ACC112 (cell line): ENCODE measurements at regions not wholly inside any gene's neighbourhood (a gene's known extent, or its start where the extent isn't known, plus 50 kb on each side); places are given as distances from the start of the nearest gene placed in this dataset.

ENCODE experiments used
- H2AFZ ChIP-seq: fragments of 200-600 bp; sonication (generic); one replicate; pipeline ENCODE4 v1.6.0; 2017; ENCODE audit warnings: antibody characterized with exemption, low read length; ENCODE audit not compliant: unreplicated experiment
- H3K27ac ChIP-seq: fragments of 200-600 bp; sonication (generic); 2 replicates; pipeline ENCODE4 v1.5.1; 2014; ENCODE audit warnings: low read depth, mild to moderate bottlenecking, antibody characterized with exemption, low read length, moderate library complexity
- H3K27me3 ChIP-seq: fragments of 200-600 bp; sonication (generic); 2 replicates; pipeline ENCODE4 v1.6.1; 2014; ENCODE audit warnings: mild to moderate bottlenecking, antibody characterized with exemption, low read length, moderate library complexity, mixed read lengths; ENCODE audit not compliant: insufficient read depth
- H3K36me3 ChIP-seq: fragments of 200-600 bp; sonication (generic); 2 replicates; pipeline ENCODE4 v1.6.1; 2016; ENCODE audit warnings: mild to moderate bottlenecking, antibody characterized with exemption, low read length, moderate library complexity, mixed read lengths; ENCODE audit not compliant: insufficient read depth
- H3K4me1 ChIP-seq: fragments of 200-600 bp; sonication (generic); one replicate; pipeline ENCODE4 v1.6.1; 2016; ENCODE audit warnings: low read length, mixed read lengths; ENCODE audit not compliant: insufficient read depth, unreplicated experiment, control insufficient read depth
- H3K4me3 ChIP-seq: fragments of 200-600 bp; sonication (generic); 2 replicates; pipeline ENCODE4 v1.5.1; 2014; ENCODE audit warnings: mild to moderate bottlenecking, low read depth, low read length
- H3K79me2 ChIP-seq: fragments of 200-600 bp; sonication (generic); one replicate; pipeline ENCODE4 v1.6.0; 2016; ENCODE audit warnings: low read length; ENCODE audit not compliant: control insufficient read depth, unreplicated experiment, insufficient read depth

GRCh38 chr15:69658411-69658945, 205.9 kb downstream of the RPLP1 start:
- H3K4me1 ChIP-seq = no peaks in the 10 kb centered on the region
- no peaks in the 10 kb centered on the region for H3K79me2 ChIP-seq
- H3K27me3 ChIP-seq = peaks cover 63% of the 10 kb centered on the region

GRCh38 chr15:69659454-69660050, 206.9 kb downstream of the RPLP1 start:
- no peaks in the 10 kb centered on the region for H3K36me3 ChIP-seq
- H3K4me3 ChIP-seq = no peak overlapping the region
- no peak overlapping the region for H2AFZ ChIP-seq
- no peaks in the 10 kb centered on the region for H3K4me1 ChIP-seq
- peaks cover 53% of the 10 kb centered on the region for H3K27me3 ChIP-seq
- H3K79me2 ChIP-seq = no peaks in the 10 kb centered on the region
- no peak overlapping the region for H3K27ac ChIP-seq

More at GRCh38 chr15:69658411-69658945, 205.9 kb downstream of the RPLP1 start:
- Histone ChIP-seq H2AFZ (no peak overlapping the region), H3K36me3 (no peaks in the 10 kb centered on the region), H3K4me3 (no peak overlapping the region), H3K27ac (no peak overlapping the region)

DNA sequence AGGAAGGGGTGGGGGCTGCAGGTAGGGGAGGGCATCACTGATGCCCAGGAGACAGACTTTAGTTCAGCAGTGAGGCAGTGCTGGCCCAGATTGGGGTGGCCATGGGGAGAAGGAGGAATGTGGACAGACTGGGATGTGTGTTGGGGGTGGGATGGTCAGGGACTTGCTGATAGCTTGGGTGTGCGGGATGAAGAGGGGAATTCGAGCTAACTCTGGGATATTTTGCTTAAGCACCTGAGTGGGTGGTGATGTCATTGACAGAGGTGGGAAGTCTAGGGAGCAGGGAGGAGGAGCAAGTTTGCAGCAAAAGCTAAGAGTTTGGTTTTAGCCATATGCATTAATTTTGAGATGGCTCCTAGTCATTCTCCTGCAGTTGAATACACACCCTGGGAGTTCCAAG, 207.5 kb downstream of the RPLP1 start:
- H3K27me3 ChIP-seq = peaks cover 53% of the 10 kb centered on the region
- no peaks in the 10 kb centered on the region for H3K36me3 ChIP-seq
- no peak overlapping the region for H3K4me3 ChIP-seq
- H3K4me1 ChIP-seq = no peaks in the 10 kb centered on the region
- H2AFZ ChIP-seq = no peak overlapping the region
- no peaks in the 10 kb centered on the region for H3K79me2 ChIP-seq
- H3K27ac ChIP-seq = no peak overlapping the region

DNA sequence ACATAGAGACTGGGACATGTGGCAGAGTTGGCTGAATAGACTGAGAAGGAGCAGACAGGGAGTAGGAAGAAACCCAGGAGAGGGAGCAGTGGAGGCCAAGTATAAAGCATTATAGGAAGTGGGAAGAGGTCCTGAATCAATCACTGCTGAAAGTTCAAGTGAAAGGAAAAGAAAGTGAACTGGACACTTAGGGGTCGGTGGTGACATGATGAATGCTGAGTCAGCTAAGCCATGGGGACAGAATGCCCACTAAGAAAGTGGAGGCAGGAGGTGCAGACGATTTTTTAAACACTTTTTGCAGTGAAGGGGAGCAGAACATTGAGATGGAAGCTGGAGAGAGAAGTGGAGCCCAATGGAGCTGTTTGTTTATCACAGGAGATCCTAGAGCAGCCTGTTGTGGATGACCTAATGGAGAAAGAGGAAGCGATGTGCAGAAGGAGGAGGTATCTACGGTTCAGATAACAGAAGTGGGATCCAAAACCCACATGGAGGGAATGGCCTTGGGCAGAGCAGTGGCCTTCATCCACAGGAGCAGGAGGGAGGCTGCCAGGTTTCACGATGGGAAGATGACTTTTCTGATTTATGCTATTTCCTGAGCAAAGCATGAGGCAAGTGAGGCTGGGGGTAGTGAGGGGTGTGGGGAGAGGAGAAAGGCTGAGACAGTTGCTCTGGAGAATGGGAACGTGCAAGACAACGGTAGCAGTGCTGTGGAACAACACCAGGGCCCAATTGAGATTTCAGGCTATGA, 208.2 kb downstream of the RPLP1 start:
- H3K79me2 ChIP-seq = no peaks in the 10 kb centered on the region
- no peak overlapping the region for H3K27ac ChIP-seq
- H3K36me3 ChIP-seq = no peaks in the 10 kb centered on the region
- no peaks in the 10 kb centered on the region for H3K4me1 ChIP-seq
- H2AFZ ChIP-seq = no peak overlapping the region
- no peak overlapping the region for H3K4me3 ChIP-seq
- peaks cover 54% of the 10 kb centered on the region for H3K27me3 ChIP-seq

GRCh38 chr15:69661446-69661845, 208.8 kb downstream of the RPLP1 start:
- H3K79me2 ChIP-seq = no peaks in the 10 kb centered on the region
- no peaks in the 10 kb centered on the region for H3K36me3 ChIP-seq
- H3K27ac ChIP-seq = no peak overlapping the region
- no peak overlapping the region for H2AFZ ChIP-seq
- peaks cover 51% of the 10 kb centered on the region for H3K27me3 ChIP-seq
- H3K4me3 ChIP-seq = no peak overlapping the region
- H3K4me1 ChIP-seq = no peaks in the 10 kb centered on the region

- Histone ChIP-seq H3K79me2 (no peaks in the 10 kb centered on the region), H3K27ac (no peak overlapping the region), H3K36me3 (no peaks in the 10 kb centered on the region), H2AFZ (no peak overlapping the region), H3K4me3 (no peak overlapping the region), H3K27me3 (peaks cover 45% of the 10 kb centered on the region), H3K4me1 (no peaks in the 10 kb centered on the region)
These were observed 209.4 kb downstream of the RPLP1 start for GRCh38 chr15:69661871-69662644.

DNA sequence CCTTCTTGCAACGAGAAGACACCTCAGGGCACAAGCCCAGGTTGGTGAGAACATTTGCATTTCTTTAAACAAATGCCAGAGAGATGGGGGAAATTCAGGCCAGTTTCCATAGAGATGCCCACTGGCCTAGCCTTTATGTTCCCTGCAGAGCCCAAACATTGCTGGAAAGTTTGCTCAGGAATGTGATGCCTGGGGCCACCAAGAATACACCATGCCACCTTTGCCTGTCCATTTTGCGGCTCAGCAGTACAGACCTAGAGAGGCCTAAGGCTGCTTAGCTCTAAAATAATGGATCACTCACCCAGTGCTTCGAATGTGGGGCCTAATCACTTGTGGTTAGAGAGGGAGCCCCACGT, 210.0 kb downstream of the RPLP1 start:
- Histone ChIP-seq H3K27ac (no peak overlapping the region), H3K36me3 (no peaks in the 10 kb centered on the region), H3K4me1 (no peaks in the 10 kb centered on the region), H3K79me2 (no peaks in the 10 kb centered on the region), H3K4me3 (no peak overlapping the region), H2AFZ (no peak overlapping the region), H3K27me3 (peaks cover 40% of the 10 kb centered on the region)

GRCh38 chr15:69663441-69663840, 210.8 kb downstream of the RPLP1 start:
- H3K4me3 ChIP-seq = no peak overlapping the region
- H2AFZ ChIP-seq = no peak overlapping the region
- H3K36me3 ChIP-seq = no peaks in the 10 kb centered on the region
- no peaks in the 10 kb centered on the region for H3K4me1 ChIP-seq
- peaks cover 32% of the 10 kb centered on the region for H3K27me3 ChIP-seq
- no peak overlapping the region for H3K27ac ChIP-seq
- H3K79me2 ChIP-seq = no peaks in the 10 kb centered on the region

DNA sequence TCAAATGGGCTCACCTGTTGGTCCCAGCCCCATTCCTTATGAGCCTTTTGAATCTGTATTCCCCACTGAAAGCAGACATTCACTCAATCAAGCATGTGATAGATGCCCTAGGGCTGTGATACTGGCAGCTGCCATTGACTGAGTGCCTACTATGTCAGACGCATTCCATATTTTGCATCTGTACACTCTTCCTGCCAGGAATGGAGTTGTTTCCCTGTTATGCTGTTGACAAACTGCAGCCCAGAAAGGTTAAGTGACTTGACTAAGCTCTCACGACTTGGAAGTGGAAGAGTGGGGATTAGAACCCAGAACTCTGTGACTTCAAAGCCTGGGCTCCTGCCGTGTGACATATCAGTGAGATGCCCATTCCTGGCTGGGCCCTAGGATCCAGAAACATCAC, 211.4 kb downstream of the RPLP1 start:
- Histone ChIP-seq H3K27ac (no peak overlapping the region), H3K79me2 (no peaks in the 10 kb centered on the region), H3K4me3 (no peak overlapping the region), H3K4me1 (no peaks in the 10 kb centered on the region), H2AFZ (no peak overlapping the region), H3K36me3 (no peaks in the 10 kb centered on the region), H3K27me3 (peaks cover 26% of the 10 kb centered on the region)

- no peaks in the 10 kb centered on the region for H3K36me3 ChIP-seq
- H2AFZ ChIP-seq = no peak overlapping the region
- H3K27me3 ChIP-seq = peaks cover 26% of the 10 kb centered on the region
- no peak overlapping the region for H3K4me3 ChIP-seq
- no peak overlapping the region for H3K27ac ChIP-seq
- no peaks in the 10 kb centered on the region for H3K4me1 ChIP-seq
- H3K79me2 ChIP-seq = no peaks in the 10 kb centered on the region
These were observed 212.3 kb downstream of the RPLP1 start for GRCh38 chr15:69664572-69665571.
